Nephron (organoid): ENCODE measurements at regions not wholly inside any gene's neighbourhood (a gene's known extent, or its start where the extent isn't known, plus 50 kb on each side); places are given as distances from the start of the nearest gene placed in this dataset.

Experiments
- H3K27ac Mint-ChIP-seq, 3 experiments: 2 replicates each; pipeline ENCODE4 v1.8.0; 2020; ENCODE audit warnings: mixed read lengths in 3 of 3, mild to moderate bottlenecking in 2 of 3, moderate library complexity in 1 of 3
- H3K27me3 Mint-ChIP-seq: 2 replicates; pipeline ENCODE4 v1.8.0; 2021; ENCODE audit warnings: low read depth, mild to moderate bottlenecking, moderate library complexity, mixed read lengths
- H3K36me3 Mint-ChIP-seq: 2 replicates; pipeline ENCODE4 v1.8.0; 2020; ENCODE audit warnings: low read depth, mixed read lengths
- H3K4me1 Mint-ChIP-seq: 2 replicates; pipeline ENCODE4 v1.8.0; 2020; ENCODE audit warnings: mixed read lengths
- H3K4me3 Mint-ChIP-seq, 3 experiments: 2 replicates each; pipeline ENCODE4 v1.8.0; 2020; ENCODE audit warnings: mild to moderate bottlenecking in 3 of 3, mixed read lengths in 3 of 3, moderate library complexity in 2 of 3
- H3K9me3 Mint-ChIP-seq: 2 replicates; pipeline ENCODE4 v1.8.0; 2020; ENCODE audit warnings: mixed read lengths
- CTCF ChIP-seq, 3 experiments: fragments of 200-600 bp; sonication (generic); IDR thresholded peaks; one replicate each; pipeline ENCODE4 v1.5.0; 2021; ENCODE audit warnings: antibody characterized with exemption in 3 of 3; ENCODE audit not compliant: unreplicated experiment in 3 of 3

- H3K4me1 Mint-ChIP-seq = no peaks in the 10 kb centered on the region
- H3K9me3 Mint-ChIP-seq = peaks cover 2% of the 10 kb centered on the region
- H3K27me3 Mint-ChIP-seq = no peaks in the 10 kb centered on the region
- H3K4me3 Mint-ChIP-seq = no peak overlapping the region
- H3K27ac Mint-ChIP-seq = no peak overlapping the region
- TF ChIP-seq CTCF (IDR thresholded peaks at IDR 0.05; ENCODE audit: unreplicated experiment in 3 of 3) = no peak
- H3K36me3 Mint-ChIP-seq = peaks cover 61% of the 10 kb centered on the region
Observed at GRCh38 chrX:131801066-131801465, 222.0 kb upstream of the STK26 start.

GRCh38 chrX:131801911-131802310, 221.2 kb upstream of the STK26 start:
- Mint-ChIP-seq H3K27me3 (no peaks in the 10 kb centered on the region), H3K9me3 (peaks cover 4% of the 10 kb centered on the region), H3K36me3 (peaks cover 62% of the 10 kb centered on the region), H3K27ac (no peak overlapping the region), H3K4me1 (no peaks in the 10 kb centered on the region), H3K4me3 (no peak overlapping the region)
- TF ChIP-seq CTCF (IDR thresholded peaks at IDR 0.05; ENCODE audit: unreplicated experiment in 3 of 3) = no peak

GRCh38 chrX:131802836-131803626, 220.1 kb upstream of the STK26 start:
- peaks cover 7% of the 10 kb centered on the region for H3K9me3 Mint-ChIP-seq
- TF ChIP-seq CTCF (IDR thresholded peaks at IDR 0.05; ENCODE audit: unreplicated experiment in 3 of 3) = no peak
- no peak overlapping the region for H3K4me3 Mint-ChIP-seq
- no peaks in the 10 kb centered on the region for H3K4me1 Mint-ChIP-seq
- H3K27ac Mint-ChIP-seq = no peak overlapping the region
- H3K36me3 Mint-ChIP-seq = peaks cover 71% of the 10 kb centered on the region
- H3K27me3 Mint-ChIP-seq = no peaks in the 10 kb centered on the region

- H3K36me3 Mint-ChIP-seq = peaks cover 80% of the 10 kb centered on the region
- H3K27ac Mint-ChIP-seq = no peak overlapping the region
- no peak overlapping the region for H3K4me3 Mint-ChIP-seq
- H3K9me3 Mint-ChIP-seq = peaks cover 43% of the 10 kb centered on the region
- no peak for TF ChIP-seq CTCF (IDR thresholded peaks at IDR 0.05; ENCODE audit: unreplicated experiment in 3 of 3)
- H3K27me3 Mint-ChIP-seq = no peaks in the 10 kb centered on the region
- no peaks in the 10 kb centered on the region for H3K4me1 Mint-ChIP-seq
Observed at GRCh38 chrX:131812847-131813825, 210.0 kb upstream of the STK26 start.

GRCh38 chrX:131816551-131817136, 206.5 kb upstream of the STK26 start:
- Mint-ChIP-seq H3K4me3 (no peak overlapping the region), H3K27ac (no peak overlapping the region), H3K4me1 (no peaks in the 10 kb centered on the region), H3K27me3 (no peaks in the 10 kb centered on the region), H3K9me3 (peaks cover 55% of the 10 kb centered on the region), H3K36me3 (peaks cover 82% of the 10 kb centered on the region)
- TF ChIP-seq CTCF (IDR thresholded peaks at IDR 0.05; ENCODE audit: unreplicated experiment in 3 of 3) = no peak
